ENCODE measurements at regions not wholly inside any gene's neighbourhood (a gene's known extent, or its start where the extent isn't known, plus 50 kb on each side); places are given as distances from the start of the nearest gene placed in this dataset.

- 94% methylated on average over 2 of the region's 4 CpGs for WGBS (ENCODE audit: insufficient coverage)
- Mint-ChIP-seq H3K4me3 (no peak overlapping the region), H3K27me3 (no peaks in the 10 kb centered on the region), H3K4me1 (peaks cover 0 to 6% (median 0%) of the 10 kb centered on the region in 3 donors), H3K36me3 (no peaks in the 10 kb centered on the region), H3K9me3 (no peaks in the 10 kb centered on the region), H3K27ac (no peak overlapping the region)
- H3K36me3 ChIP-seq (ENCODE audit: control insufficient read depth in 2 of 2, extremely low read depth in 1 of 2, insufficient read depth in 1 of 2, low read length in 1 of 2) = no peaks in the 10 kb centered on the region
- no peak overlapping the region for H3K4me3 ChIP-seq (ENCODE audit: control insufficient read depth in 1 of 2, extremely low read depth in 1 of 2, low read length in 1 of 2)
- DNase-seq = no peak
- H3K27me3 ChIP-seq (replicated peaks in 1 of 2; ENCODE audit: control insufficient read depth in 2 of 2, extremely low read depth in 1 of 2, insufficient read depth in 2 of 2, low read length in 1 of 2) = no peaks in the 10 kb centered on the region
- no peaks in the 10 kb centered on the region for H3K9me3 ChIP-seq
- ATAC-seq (replicated peaks in 1 of 4) = no peak
- no peaks in the 10 kb centered on the region for H3K4me1 ChIP-seq (ENCODE audit: control insufficient read depth in 1 of 2, extremely low read depth in 1 of 2, insufficient read depth in 2 of 2, low read length in 2 of 2)
- POLR2A ChIA-PET = no interaction called here
- CTCF ChIA-PET = no interaction called here
- no peak overlapping the region for H3K27ac ChIP-seq (ENCODE audit: low read length)
Measured at GRCh38 chr3:177294221-177294620, 96.9 kb upstream of the TBL1XR1 start.

GRCh38 chr3:177295116-177295515 is 97.8 kb upstream of the TBL1XR1 start:
- no CpG with 5 or more reads among the region's 2 CpGs for WGBS (ENCODE audit: insufficient coverage)
- ATAC-seq (replicated peaks in 1 of 4) (no peak), DNase-seq (no peak)
- no peak overlapping the region for H3K4me3 Mint-ChIP-seq
- H3K9me3 Mint-ChIP-seq = no peaks in the 10 kb centered on the region
- POLR2A ChIA-PET = no interaction called here
- CTCF ChIA-PET = no interaction called here
- H3K27me3 Mint-ChIP-seq = no peaks in the 10 kb centered on the region
- no peak overlapping the region for H3K27ac Mint-ChIP-seq
- H3K27ac ChIP-seq (ENCODE audit: low read length) = no peak overlapping the region
- no peaks in the 10 kb centered on the region for H3K4me1 ChIP-seq (ENCODE audit: control insufficient read depth in 1 of 2, extremely low read depth in 1 of 2, insufficient read depth in 2 of 2, low read length in 2 of 2)
- no peaks in the 10 kb centered on the region for H3K36me3 Mint-ChIP-seq
- H3K27me3 ChIP-seq (replicated peaks in 1 of 2; ENCODE audit: control insufficient read depth in 2 of 2, extremely low read depth in 1 of 2, insufficient read depth in 2 of 2, low read length in 1 of 2) = no peaks in the 10 kb centered on the region
- H3K36me3 ChIP-seq (ENCODE audit: control insufficient read depth in 2 of 2, extremely low read depth in 1 of 2, insufficient read depth in 1 of 2, low read length in 1 of 2) = no peaks in the 10 kb centered on the region
- H3K9me3 ChIP-seq = no peaks in the 10 kb centered on the region
- no peak overlapping the region for H3K4me3 ChIP-seq (ENCODE audit: control insufficient read depth in 1 of 2, extremely low read depth in 1 of 2, low read length in 1 of 2)
- H3K4me1 Mint-ChIP-seq = peaks cover 0 to under 1% (median 0%) of the 10 kb centered on the region in 3 donors

GRCh38 chr3:177299250-177299649 is 102.0 kb upstream of the TBL1XR1 start:
- H3K4me1 ChIP-seq (ENCODE audit: control insufficient read depth in 1 of 2, extremely low read depth in 1 of 2, insufficient read depth in 2 of 2, low read length in 2 of 2) = no peaks in the 10 kb centered on the region
- H3K9me3 ChIP-seq = no peaks in the 10 kb centered on the region
- Mint-ChIP-seq H3K4me3 (no peak overlapping the region), H3K27me3 (no peaks in the 10 kb centered on the region), H3K9me3 (no peaks in the 10 kb centered on the region), H3K27ac (no peak overlapping the region), H3K36me3 (no peaks in the 10 kb centered on the region), H3K4me1 (no peaks in the 10 kb centered on the region)
- 100% methylated on average over 2 of the region's 6 CpGs for WGBS (ENCODE audit: insufficient coverage)
- H3K27ac ChIP-seq (ENCODE audit: low read length) = no peak overlapping the region
- no peaks in the 10 kb centered on the region for H3K27me3 ChIP-seq (replicated peaks in 1 of 2; ENCODE audit: control insufficient read depth in 2 of 2, extremely low read depth in 1 of 2, insufficient read depth in 2 of 2, low read length in 1 of 2)
- no peaks in the 10 kb centered on the region for H3K36me3 ChIP-seq (ENCODE audit: control insufficient read depth in 2 of 2, extremely low read depth in 1 of 2, insufficient read depth in 1 of 2, low read length in 1 of 2)
- ATAC-seq (replicated peaks in 1 of 4) = no peak
- H3K4me3 ChIP-seq (ENCODE audit: control insufficient read depth in 1 of 2, extremely low read depth in 1 of 2, low read length in 1 of 2) = no peak overlapping the region
- ChIA-PET POLR2A (no interaction called here), CTCF (no interaction called here)
- DNase-seq = no peak

GRCh38 chr3:177300039-177300833 is 103.0 kb upstream of the TBL1XR1 start:
- Histone ChIP-seq H3K36me3 (ENCODE audit: control insufficient read depth in 2 of 2, extremely low read depth in 1 of 2, insufficient read depth in 1 of 2, low read length in 1 of 2) (no peaks in the 10 kb centered on the region), H3K4me3 (ENCODE audit: control insufficient read depth in 1 of 2, extremely low read depth in 1 of 2, low read length in 1 of 2) (no peak overlapping the region), H3K9me3 (no peaks in the 10 kb centered on the region), H3K27me3 (replicated peaks in 1 of 2; ENCODE audit: control insufficient read depth in 2 of 2, extremely low read depth in 1 of 2, insufficient read depth in 2 of 2, low read length in 1 of 2) (no peaks in the 10 kb centered on the region), H3K27ac (ENCODE audit: low read length) (no peak overlapping the region), H3K4me1 (ENCODE audit: control insufficient read depth in 1 of 2, extremely low read depth in 1 of 2, insufficient read depth in 2 of 2, low read length in 2 of 2) (no peaks in the 10 kb centered on the region)
- H3K4me1 Mint-ChIP-seq = no peaks in the 10 kb centered on the region
- no peaks in the 10 kb centered on the region for H3K36me3 Mint-ChIP-seq
- no peaks in the 10 kb centered on the region for H3K9me3 Mint-ChIP-seq
- no peak overlapping the region for H3K27ac Mint-ChIP-seq
- 93% methylated on average over 4 of the region's 12 CpGs for WGBS (ENCODE audit: insufficient coverage)
- DNase-seq (no peak), ATAC-seq (replicated peaks in 1 of 4) (no peak)
- no peaks in the 10 kb centered on the region for H3K27me3 Mint-ChIP-seq
- H3K4me3 Mint-ChIP-seq = no peak overlapping the region
- ChIA-PET CTCF (no interaction called here), POLR2A (no interaction called here)

DNA sequence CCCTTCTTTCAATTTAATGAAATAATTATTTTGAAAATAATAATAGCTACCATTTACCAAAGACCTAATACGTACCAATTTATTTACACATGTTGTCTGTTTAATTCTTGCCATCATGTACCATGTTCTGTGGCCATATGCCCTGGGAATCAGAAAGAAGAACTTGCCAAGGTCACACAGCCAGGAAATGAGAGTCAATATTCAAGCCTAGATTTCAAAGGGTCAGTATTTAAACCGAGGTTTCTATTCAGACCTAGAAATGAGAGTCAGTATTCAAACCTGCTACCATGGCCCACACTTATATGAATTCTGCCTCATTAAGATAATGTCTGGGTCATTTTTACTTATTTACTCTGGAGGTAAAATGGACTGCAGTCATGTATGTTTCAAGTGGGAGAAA is 103.6 kb upstream of the TBL1XR1 start:
- Histone ChIP-seq H3K4me3 (ENCODE audit: control insufficient read depth in 1 of 2, extremely low read depth in 1 of 2, low read length in 1 of 2) (no peak overlapping the region), H3K9me3 (no peaks in the 10 kb centered on the region), H3K36me3 (ENCODE audit: control insufficient read depth in 2 of 2, extremely low read depth in 1 of 2, insufficient read depth in 1 of 2, low read length in 1 of 2) (no peaks in the 10 kb centered on the region), H3K27me3 (replicated peaks in 1 of 2; ENCODE audit: control insufficient read depth in 2 of 2, extremely low read depth in 1 of 2, insufficient read depth in 2 of 2, low read length in 1 of 2) (no peaks in the 10 kb centered on the region), H3K4me1 (ENCODE audit: control insufficient read depth in 1 of 2, extremely low read depth in 1 of 2, insufficient read depth in 2 of 2, low read length in 2 of 2) (no peaks in the 10 kb centered on the region), H3K27ac (ENCODE audit: low read length) (no peak overlapping the region)
- no peaks in the 10 kb centered on the region for H3K36me3 Mint-ChIP-seq
- CTCF ChIA-PET = no interaction called here
- H3K4me3 Mint-ChIP-seq = no peak overlapping the region
- H3K4me1 Mint-ChIP-seq = no peaks in the 10 kb centered on the region
- POLR2A ChIA-PET = no interaction called here
- ATAC-seq (replicated peaks in 1 of 4) = no peak
- H3K27me3 Mint-ChIP-seq = no peaks in the 10 kb centered on the region
- no peak for DNase-seq
- H3K27ac Mint-ChIP-seq = no peak overlapping the region
- no peaks in the 10 kb centered on the region for H3K9me3 Mint-ChIP-seq
- WGBS (ENCODE audit: insufficient coverage) = no CpG with 5 or more reads among the region's 2 CpGs

- H3K36me3 Mint-ChIP-seq = no peaks in the 10 kb centered on the region
- Histone ChIP-seq H3K4me3 (ENCODE audit: control insufficient read depth in 1 of 2, extremely low read depth in 1 of 2, low read length in 1 of 2) (no peak overlapping the region), H3K36me3 (ENCODE audit: control insufficient read depth in 2 of 2, extremely low read depth in 1 of 2, insufficient read depth in 1 of 2, low read length in 1 of 2) (no peaks in the 10 kb centered on the region), H3K27me3 (replicated peaks in 1 of 2; ENCODE audit: control insufficient read depth in 2 of 2, extremely low read depth in 1 of 2, insufficient read depth in 2 of 2, low read length in 1 of 2) (no peaks in the 10 kb centered on the region), H3K4me1 (ENCODE audit: control insufficient read depth in 1 of 2, extremely low read depth in 1 of 2, insufficient read depth in 2 of 2, low read length in 2 of 2) (no peaks in the 10 kb centered on the region), H3K9me3 (no peaks in the 10 kb centered on the region), H3K27ac (ENCODE audit: low read length) (no peak overlapping the region)
- no peak for DNase-seq
- ChIA-PET POLR2A (interaction anchor here in 1 of 2 donors (0.6 kb wide), 1 partner anchor 19 kb away, joined by 4 read pairs; no protein-coding TSS in a partner anchor), CTCF (no interaction called here)
- H3K4me3 Mint-ChIP-seq = no peak overlapping the region
- H3K9me3 Mint-ChIP-seq = peaks cover 0 to 8% (median 0%) of the 10 kb centered on the region in 3 donors
- no peak for ATAC-seq (replicated peaks in 1 of 4)
- no peak overlapping the region for H3K27ac Mint-ChIP-seq
- no peaks in the 10 kb centered on the region for H3K27me3 Mint-ChIP-seq
- no peaks in the 10 kb centered on the region for H3K4me1 Mint-ChIP-seq
- no CpG with 5 or more reads among the region's 2 CpGs for WGBS (ENCODE audit: insufficient coverage)
Measured at GRCh38 chr3:177306252-177306651, 109.0 kb upstream of the TBL1XR1 start.
